ENCODE measurements at regions not wholly inside any gene's neighbourhood (a gene's known extent, or its start where the extent isn't known, plus 50 kb on each side); places are given as distances from the start of the nearest gene placed in this dataset.

DNA sequence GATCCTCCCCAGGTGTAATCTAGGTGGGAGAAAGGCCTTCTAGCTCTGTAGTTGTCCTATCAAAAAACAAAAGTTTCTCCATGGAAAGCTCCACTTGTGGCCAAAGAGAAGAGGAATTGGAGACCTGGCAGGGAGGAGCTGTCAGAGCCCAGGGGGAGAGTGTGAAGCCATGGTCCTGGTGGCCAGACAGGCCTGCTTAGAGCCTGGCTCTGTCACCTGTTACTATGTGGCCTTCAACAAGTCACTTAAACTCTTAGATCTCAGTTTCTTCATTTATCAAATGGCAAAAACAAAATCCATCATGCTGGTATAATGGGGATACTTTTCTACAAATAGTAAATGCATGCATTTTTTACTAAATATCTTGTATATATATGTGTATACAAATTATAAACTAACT is 59.0 kb upstream of the NFE2L3 start:
- Histone ChIP-seq H3K9ac (ENCODE audit: low read length) (no peak overlapping the region), H3K4me3 (ENCODE audit: low read length) (no peak overlapping the region), H3K4me2 (ENCODE audit: low read length) (no peak overlapping the region), H3K27ac (ENCODE audit: low read length) (no peak overlapping the region), H3K36me3 (replicated peaks; ENCODE audit: low read depth, low read length) (peaks cover 3% of the 10 kb centered on the region), H4K20me1 (ENCODE audit: insufficient read depth, low read length) (no peaks in the 10 kb centered on the region), H3K27me3 (ENCODE audit: low read depth, low read length) (no peaks in the 10 kb centered on the region), H3K4me1 (ENCODE audit: low read length) (peaks cover 38% of the 10 kb centered on the region), H3K9me3 (ENCODE audit: insufficient read depth, low read length) (no peaks in the 10 kb centered on the region), H3K79me2 (ENCODE audit: low read length) (no peaks in the 10 kb centered on the region), H2AFZ (ENCODE audit: low read depth, low read length) (no peak overlapping the region)
- no peak for TF ChIP-seq EZH2phosphoT487 (IDR thresholded peaks at IDR 0.05; ENCODE audit: low read depth)
- TF ChIP-seq, protein P1, sequence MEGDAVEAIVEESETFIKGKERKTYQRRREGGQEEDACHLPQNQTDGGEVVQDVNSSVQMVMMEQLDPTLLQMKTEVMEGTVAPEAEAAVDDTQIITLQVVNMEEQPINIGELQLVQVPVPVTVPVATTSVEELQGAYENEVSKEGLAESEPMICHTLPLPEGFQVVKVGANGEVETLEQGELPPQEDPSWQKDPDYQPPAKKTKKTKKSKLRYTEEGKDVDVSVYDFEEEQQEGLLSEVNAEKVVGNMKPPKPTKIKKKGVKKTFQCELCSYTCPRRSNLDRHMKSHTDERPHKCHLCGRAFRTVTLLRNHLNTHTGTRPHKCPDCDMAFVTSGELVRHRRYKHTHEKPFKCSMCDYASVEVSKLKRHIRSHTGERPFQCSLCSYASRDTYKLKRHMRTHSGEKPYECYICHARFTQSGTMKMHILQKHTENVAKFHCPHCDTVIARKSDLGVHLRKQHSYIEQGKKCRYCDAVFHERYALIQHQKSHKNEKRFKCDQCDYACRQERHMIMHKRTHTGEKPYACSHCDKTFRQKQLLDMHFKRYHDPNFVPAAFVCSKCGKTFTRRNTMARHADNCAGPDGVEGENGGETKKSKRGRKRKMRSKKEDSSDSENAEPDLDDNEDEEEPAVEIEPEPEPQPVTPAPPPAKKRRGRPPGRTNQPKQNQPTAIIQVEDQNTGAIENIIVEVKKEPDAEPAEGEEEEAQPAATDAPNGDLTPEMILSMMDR (IDR thresholded peaks at IDR 0.05; ENCODE audit: low read depth, low read length): no peak

- H2AFZ ChIP-seq (ENCODE audit: low read depth, low read length): no peak overlapping the region
- peaks cover 31% of the 10 kb centered on the region for H3K4me1 ChIP-seq (ENCODE audit: low read length)
- H3K36me3 ChIP-seq (replicated peaks; ENCODE audit: low read depth, low read length): no peaks in the 10 kb centered on the region
- no peak overlapping the region for H3K9ac ChIP-seq (ENCODE audit: low read length)
- H4K20me1 ChIP-seq (ENCODE audit: insufficient read depth, low read length): no peaks in the 10 kb centered on the region
- H3K27ac ChIP-seq (ENCODE audit: low read length): no peak overlapping the region
- no peaks in the 10 kb centered on the region for H3K9me3 ChIP-seq (ENCODE audit: insufficient read depth, low read length)
- no peaks in the 10 kb centered on the region for H3K27me3 ChIP-seq (ENCODE audit: low read depth, low read length)
- no peak for TF ChIP-seq EZH2phosphoT487 (IDR thresholded peaks at IDR 0.05; ENCODE audit: low read depth)
- TF ChIP-seq, protein P1 (IDR thresholded peaks at IDR 0.05; ENCODE audit: low read depth, low read length): no peak
- H3K79me2 ChIP-seq (ENCODE audit: low read length): no peaks in the 10 kb centered on the region
- H3K4me2 ChIP-seq (ENCODE audit: low read length): no peak overlapping the region
- no peak overlapping the region for H3K4me3 ChIP-seq (ENCODE audit: low read length)
Measured at GRCh38 chr7:26096136-26096535, 55.9 kb upstream of the NFE2L3 start.

DNA sequence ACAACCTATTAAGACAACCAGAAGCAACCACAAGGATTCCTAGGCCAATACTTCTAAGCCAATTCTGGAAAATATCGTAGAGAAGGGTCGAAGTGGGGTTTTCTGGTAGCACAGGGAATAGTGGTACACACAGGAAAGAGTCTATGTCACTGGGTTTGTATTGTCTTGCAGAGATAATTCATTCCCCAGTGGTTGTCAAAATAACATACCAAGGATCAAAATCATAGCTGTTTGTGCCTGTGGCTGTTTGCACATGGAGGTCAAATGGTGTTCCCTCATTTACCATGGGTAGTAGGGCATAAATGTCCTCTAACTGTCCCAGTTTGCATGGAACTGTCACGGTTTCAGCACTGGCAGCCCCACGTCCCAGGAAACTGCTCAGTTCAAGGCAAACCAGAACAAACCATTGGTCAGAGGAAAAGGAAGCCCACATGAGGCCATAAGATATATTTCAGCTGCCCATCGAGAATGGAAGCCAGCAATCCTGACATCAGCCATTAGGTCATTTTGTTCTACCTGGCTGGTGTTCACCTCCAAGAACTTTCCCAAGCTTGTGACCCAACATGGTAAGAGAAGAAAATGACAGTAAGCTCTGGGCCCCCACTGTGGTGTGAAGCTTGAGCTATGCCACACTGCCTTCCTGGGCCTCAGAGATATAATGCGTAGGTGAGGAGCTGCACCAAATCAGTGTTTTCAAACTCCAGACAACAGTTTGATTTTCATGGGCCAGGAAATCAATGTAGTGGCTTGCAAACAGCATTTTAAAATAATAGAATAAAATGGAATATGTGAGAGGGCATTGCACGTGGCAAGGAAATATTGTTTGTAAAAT is 53.9 kb upstream of the NFE2L3 start:
- no peaks in the 10 kb centered on the region for H3K9me3 ChIP-seq (ENCODE audit: insufficient read depth, low read length)
- peak overlapping the region; percentile 17; the same call in 1 of the 2 replicates for H3K4me2 ChIP-seq (ENCODE audit: low read length)
- H3K27ac ChIP-seq (ENCODE audit: low read length): no peak overlapping the region
- TF ChIP-seq, protein P1 (IDR thresholded peaks at IDR 0.05; ENCODE audit: low read depth, low read length): no peak
- no peak for TF ChIP-seq EZH2phosphoT487 (IDR thresholded peaks at IDR 0.05; ENCODE audit: low read depth)
- H3K4me3 ChIP-seq (ENCODE audit: low read length): no peak overlapping the region
- H3K9ac ChIP-seq (ENCODE audit: low read length): no peak overlapping the region
- H2AFZ ChIP-seq (ENCODE audit: low read depth, low read length): no peak overlapping the region
- no peaks in the 10 kb centered on the region for H3K36me3 ChIP-seq (replicated peaks; ENCODE audit: low read depth, low read length)
- H3K27me3 ChIP-seq (ENCODE audit: low read depth, low read length): no peaks in the 10 kb centered on the region
- H3K4me1 ChIP-seq (ENCODE audit: low read length): peaks cover 30% of the 10 kb centered on the region
- H4K20me1 ChIP-seq (ENCODE audit: insufficient read depth, low read length): no peaks in the 10 kb centered on the region
- H3K79me2 ChIP-seq (ENCODE audit: low read length): peaks cover 6% of the 10 kb centered on the region

DNA sequence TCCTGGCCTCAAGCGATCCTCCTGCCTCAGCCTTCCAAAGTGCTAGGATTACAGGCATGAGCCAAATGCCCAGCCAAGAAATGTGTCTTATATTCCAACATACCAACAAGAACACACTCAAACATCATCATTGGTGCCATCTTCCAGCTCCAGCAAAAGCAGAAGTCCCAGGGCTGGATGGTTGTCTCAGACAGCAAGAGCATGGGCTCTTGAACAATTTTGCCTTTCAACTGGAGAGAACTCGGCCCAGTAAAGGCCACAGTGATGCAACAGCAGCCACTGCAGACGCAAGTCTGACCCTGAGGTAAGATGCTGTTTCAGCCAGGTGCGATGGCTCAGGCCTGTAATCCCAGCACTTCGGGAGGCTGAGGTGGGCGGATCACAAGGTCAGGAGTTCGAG is 52.8 kb upstream of the NFE2L3 start:
- Histone ChIP-seq H3K4me3 (ENCODE audit: low read length) (no peak overlapping the region), H2AFZ (ENCODE audit: low read depth, low read length) (no peak overlapping the region), H4K20me1 (ENCODE audit: insufficient read depth, low read length) (no peaks in the 10 kb centered on the region), H3K27ac (ENCODE audit: low read length) (no peak overlapping the region), H3K36me3 (replicated peaks; ENCODE audit: low read depth, low read length) (no peaks in the 10 kb centered on the region), H3K27me3 (ENCODE audit: low read depth, low read length) (no peaks in the 10 kb centered on the region), H3K4me1 (ENCODE audit: low read length) (peaks cover 39% of the 10 kb centered on the region), H3K9ac (ENCODE audit: low read length) (no peak overlapping the region), H3K9me3 (ENCODE audit: insufficient read depth, low read length) (no peaks in the 10 kb centered on the region), H3K4me2 (ENCODE audit: low read length) (no peak overlapping the region), H3K79me2 (ENCODE audit: low read length) (peaks cover 6% of the 10 kb centered on the region)
- TF ChIP-seq, protein P1 (IDR thresholded peaks at IDR 0.05; ENCODE audit: low read depth, low read length): no peak
- no peak for TF ChIP-seq EZH2phosphoT487 (IDR thresholded peaks at IDR 0.05; ENCODE audit: low read depth)

All from OCI-LY3 (cell line).